ENCODE measurements at regions not wholly inside any gene's neighbourhood (a gene's known extent, or its start where the extent isn't known, plus 50 kb on each side); places are given as distances from the start of the nearest gene placed in this dataset.

DNA sequence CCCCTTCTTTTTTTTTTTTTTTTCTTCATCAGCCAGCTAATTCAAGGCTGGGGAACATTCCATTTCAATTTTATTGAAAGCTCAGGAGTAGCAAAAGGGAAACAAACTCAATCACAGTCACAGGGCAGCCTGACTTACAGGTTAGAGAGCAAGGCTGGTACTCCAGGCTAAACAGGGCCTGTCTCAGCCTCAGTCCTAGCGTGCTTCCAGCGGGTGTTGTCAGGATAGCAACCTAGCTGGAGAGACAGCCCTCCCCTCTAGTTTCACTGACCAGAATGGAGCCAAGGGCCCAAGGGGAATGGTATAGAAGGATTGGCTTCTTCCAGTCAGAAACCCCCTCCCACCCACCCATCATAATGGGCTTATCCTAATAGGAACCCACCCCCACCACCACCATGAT, 132.9 kb downstream of the PXDC1 start:
- Histone ChIP-seq H3K9me2 (ENCODE audit: insufficient read depth) (peaks cover 6% of the 10 kb centered on the region; the same call in 1 of the 2 replicates), H3F3A (replicated peaks; ENCODE audit: low read depth) (no peaks in the 10 kb centered on the region), H4K20me1 (replicated peaks; ENCODE audit: insufficient read depth) (no peaks in the 10 kb centered on the region), H3K27ac (ENCODE audit: low read depth) (no peak overlapping the region), H3K79me2 (replicated peaks; ENCODE audit: insufficient read depth) (no peaks in the 10 kb centered on the region), H3K36me3 (ENCODE audit: insufficient read depth) (no peaks in the 10 kb centered on the region), H3K4me2 (no peak overlapping the region), H3K4me3 (no peak overlapping the region), H2AFZ (no peak overlapping the region), H3K27me3 (ENCODE audit: insufficient read depth) (no peaks in the 10 kb centered on the region), H3K4me1 (ENCODE audit: insufficient read depth) (peaks cover 1% of the 10 kb centered on the region; the same call in 1 of the 2 replicates)
- DNase-seq (ENCODE audit: low spot score) (no peak), ATAC-seq (no peak)
- H3K36me3 Mint-ChIP-seq (ENCODE audit: low read depth) = no peaks in the 10 kb centered on the region
- H3K4me3 Mint-ChIP-seq = no peak overlapping the region
- TF ChIP-seq CREB1 (CRISPR knock-in tag; IDR thresholded peaks at IDR 0.05; ENCODE audit: low read depth) (no peak), JUNB (IDR thresholded peaks at IDR 0.05; ENCODE audit: unreplicated experiment) (no peak), STAT1 (IDR thresholded peaks at IDR 0.05; ENCODE audit: unreplicated experiment) (no peak), ZNF114 (CRISPR knock-in tag; IDR thresholded peaks at IDR 0.05) (no peak), EZH2phosphoT487 (IDR thresholded peaks at IDR 0.05; ENCODE audit: unreplicated experiment) (no peak), POLR2AphosphoS5 (IDR thresholded peaks at IDR 0.05; ENCODE audit: low read depth) (no peak), NANOG (IDR thresholded peaks at IDR 0.05; ENCODE audit: borderline replicate concordance) (no peak), EZH2 (IDR thresholded peaks at IDR 0.05; ENCODE audit: low read depth, unreplicated experiment) (no peak), ZNF331 (CRISPR knock-in tag; IDR thresholded peaks at IDR 0.05; ENCODE audit: low read depth) (no peak)
- TF ChIP-seq, protein P1, sequence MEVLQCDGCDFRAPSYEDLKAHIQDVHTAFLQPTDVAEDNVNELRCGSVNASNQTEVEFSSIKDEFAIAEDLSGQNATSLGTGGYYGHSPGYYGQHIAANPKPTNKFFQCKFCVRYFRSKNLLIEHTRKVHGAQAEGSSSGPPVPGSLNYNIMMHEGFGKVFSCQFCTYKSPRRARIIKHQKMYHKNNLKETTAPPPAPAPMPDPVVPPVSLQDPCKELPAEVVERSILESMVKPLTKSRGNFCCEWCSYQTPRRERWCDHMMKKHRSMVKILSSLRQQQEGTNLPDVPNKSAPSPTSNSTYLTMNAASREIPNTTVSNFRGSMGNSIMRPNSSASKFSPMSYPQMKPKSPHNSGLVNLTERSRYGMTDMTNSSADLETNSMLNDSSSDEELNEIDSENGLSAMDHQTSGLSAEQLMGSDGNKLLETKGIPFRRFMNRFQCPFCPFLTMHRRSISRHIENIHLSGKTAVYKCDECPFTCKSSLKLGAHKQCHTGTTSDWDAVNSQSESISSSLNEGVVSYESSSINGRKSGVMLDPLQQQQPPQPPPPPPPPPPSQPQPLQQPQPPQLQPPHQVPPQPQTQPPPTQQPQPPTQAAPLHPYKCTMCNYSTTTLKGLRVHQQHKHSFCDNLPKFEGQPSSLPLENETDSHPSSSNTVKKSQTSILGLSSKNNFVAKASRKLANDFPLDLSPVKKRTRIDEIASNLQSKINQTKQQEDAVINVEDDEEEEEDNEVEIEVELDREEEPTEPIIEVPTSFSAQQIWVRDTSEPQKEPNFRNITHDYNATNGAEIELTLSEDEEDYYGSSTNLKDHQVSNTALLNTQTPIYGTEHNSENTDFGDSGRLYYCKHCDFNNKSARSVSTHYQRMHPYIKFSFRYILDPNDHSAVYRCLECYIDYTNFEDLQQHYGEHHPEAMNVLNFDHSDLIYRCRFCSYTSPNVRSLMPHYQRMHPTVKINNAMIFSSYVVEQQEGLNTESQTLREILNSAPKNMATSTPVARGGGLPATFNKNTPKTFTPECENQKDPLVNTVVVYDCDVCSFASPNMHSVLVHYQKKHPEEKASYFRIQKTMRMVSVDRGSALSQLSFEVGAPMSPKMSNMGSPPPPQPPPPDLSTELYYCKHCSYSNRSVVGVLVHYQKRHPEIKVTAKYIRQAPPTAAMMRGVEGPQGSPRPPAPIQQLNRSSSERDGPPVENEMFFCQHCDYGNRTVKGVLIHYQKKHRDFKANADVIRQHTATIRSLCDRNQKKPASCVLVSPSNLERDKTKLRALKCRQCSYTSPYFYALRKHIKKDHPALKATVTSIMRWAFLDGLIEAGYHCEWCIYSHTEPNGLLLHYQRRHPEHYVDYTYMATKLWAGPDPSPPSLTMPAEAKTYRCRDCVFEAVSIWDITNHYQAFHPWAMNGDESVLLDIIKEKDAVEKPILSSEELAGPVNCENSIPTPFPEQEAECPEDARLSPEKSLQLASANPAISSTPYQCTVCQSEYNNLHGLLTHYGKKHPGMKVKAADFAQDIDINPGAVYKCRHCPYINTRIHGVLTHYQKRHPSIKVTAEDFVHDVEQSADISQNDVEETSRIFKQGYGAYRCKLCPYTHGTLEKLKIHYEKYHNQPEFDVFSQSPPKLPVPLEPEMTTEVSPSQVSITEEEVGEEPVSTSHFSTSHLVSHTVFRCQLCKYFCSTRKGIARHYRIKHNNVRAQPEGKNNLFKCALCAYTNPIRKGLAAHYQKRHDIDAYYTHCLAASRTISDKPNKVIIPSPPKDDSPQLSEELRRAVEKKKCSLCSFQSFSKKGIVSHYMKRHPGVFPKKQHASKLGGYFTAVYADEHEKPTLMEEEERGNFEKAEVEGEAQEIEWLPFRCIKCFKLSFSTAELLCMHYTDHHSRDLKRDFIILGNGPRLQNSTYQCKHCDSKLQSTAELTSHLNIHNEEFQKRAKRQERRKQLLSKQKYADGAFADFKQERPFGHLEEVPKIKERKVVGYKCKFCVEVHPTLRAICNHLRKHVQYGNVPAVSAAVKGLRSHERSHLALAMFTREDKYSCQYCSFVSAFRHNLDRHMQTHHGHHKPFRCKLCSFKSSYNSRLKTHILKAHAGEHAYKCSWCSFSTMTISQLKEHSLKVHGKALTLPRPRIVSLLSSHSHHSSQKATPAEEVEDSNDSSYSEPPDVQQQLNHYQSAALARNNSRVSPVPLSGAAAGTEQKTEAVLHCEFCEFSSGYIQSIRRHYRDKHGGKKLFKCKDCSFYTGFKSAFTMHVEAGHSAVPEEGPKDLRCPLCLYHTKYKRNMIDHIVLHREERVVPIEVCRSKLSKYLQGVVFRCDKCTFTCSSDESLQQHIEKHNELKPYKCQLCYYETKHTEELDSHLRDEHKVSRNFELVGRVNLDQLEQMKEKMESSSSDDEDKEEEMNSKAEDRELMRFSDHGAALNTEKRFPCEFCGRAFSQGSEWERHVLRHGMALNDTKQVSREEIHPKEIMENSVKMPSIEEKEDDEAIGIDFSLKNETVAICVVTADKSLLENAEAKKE (CRISPR knock-in tag; IDR thresholded peaks at IDR 0.05) = no peak
- TF ChIP-seq, protein P2, sequence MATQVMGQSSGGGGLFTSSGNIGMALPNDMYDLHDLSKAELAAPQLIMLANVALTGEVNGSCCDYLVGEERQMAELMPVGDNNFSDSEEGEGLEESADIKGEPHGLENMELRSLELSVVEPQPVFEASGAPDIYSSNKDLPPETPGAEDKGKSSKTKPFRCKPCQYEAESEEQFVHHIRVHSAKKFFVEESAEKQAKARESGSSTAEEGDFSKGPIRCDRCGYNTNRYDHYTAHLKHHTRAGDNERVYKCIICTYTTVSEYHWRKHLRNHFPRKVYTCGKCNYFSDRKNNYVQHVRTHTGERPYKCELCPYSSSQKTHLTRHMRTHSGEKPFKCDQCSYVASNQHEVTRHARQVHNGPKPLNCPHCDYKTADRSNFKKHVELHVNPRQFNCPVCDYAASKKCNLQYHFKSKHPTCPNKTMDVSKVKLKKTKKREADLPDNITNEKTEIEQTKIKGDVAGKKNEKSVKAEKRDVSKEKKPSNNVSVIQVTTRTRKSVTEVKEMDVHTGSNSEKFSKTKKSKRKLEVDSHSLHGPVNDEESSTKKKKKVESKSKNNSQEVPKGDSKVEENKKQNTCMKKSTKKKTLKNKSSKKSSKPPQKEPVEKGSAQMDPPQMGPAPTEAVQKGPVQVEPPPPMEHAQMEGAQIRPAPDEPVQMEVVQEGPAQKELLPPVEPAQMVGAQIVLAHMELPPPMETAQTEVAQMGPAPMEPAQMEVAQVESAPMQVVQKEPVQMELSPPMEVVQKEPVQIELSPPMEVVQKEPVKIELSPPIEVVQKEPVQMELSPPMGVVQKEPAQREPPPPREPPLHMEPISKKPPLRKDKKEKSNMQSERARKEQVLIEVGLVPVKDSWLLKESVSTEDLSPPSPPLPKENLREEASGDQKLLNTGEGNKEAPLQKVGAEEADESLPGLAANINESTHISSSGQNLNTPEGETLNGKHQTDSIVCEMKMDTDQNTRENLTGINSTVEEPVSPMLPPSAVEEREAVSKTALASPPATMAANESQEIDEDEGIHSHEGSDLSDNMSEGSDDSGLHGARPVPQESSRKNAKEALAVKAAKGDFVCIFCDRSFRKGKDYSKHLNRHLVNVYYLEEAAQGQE (IDR thresholded peaks at IDR 0.05; ENCODE audit: unreplicated experiment) = no peak
- TF ChIP-seq, protein P3, sequence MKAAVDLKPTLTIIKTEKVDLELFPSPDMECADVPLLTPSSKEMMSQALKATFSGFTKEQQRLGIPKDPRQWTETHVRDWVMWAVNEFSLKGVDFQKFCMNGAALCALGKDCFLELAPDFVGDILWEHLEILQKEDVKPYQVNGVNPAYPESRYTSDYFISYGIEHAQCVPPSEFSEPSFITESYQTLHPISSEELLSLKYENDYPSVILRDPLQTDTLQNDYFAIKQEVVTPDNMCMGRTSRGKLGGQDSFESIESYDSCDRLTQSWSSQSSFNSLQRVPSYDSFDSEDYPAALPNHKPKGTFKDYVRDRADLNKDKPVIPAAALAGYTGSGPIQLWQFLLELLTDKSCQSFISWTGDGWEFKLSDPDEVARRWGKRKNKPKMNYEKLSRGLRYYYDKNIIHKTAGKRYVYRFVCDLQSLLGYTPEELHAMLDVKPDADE (IDR thresholded peaks at IDR 0.05) = no peak
- H3K27ac Mint-ChIP-seq = no peak overlapping the region
- H3K9me3 Mint-ChIP-seq = no peaks in the 10 kb centered on the region
- peaks cover 2% of the 10 kb centered on the region for H3K4me1 Mint-ChIP-seq
- peaks cover 13% of the 10 kb centered on the region for H3K27me3 Mint-ChIP-seq (ENCODE audit: insufficient read depth, low read depth, poor library complexity)
